GM12865 (cell line): ENCODE measurements at regions not wholly inside any gene's neighbourhood (a gene's known extent, or its start where the extent isn't known, plus 50 kb on each side); places are given as distances from the start of the nearest gene placed in this dataset.

Experiments used
- DNase-seq: peaks from one replicate; pipeline ENCODE4 v3.0.0; 2010; ENCODE audit warnings: low read depth
- H3K4me3 ChIP-seq: 2 replicates; pipeline ENCODE4 v1.5.1; 2011; ENCODE audit warnings: mild to moderate bottlenecking, low read depth, low read length, control low read depth
- CTCF ChIP-seq: IDR thresholded peaks from 2 replicates; pipeline ENCODE4 v1.5.1; 2011; ENCODE audit warnings: low read length, control low read depth, low read depth, inconsistent platforms; ENCODE audit not compliant: insufficient read depth; ENCODE audit errors: missing control alignments

- peak; percentile 29 for DNase-seq
- peak overlapping the region; percentile 17; the same call in 1 of the 2 replicates for H3K4me3 ChIP-seq
- no peak for TF ChIP-seq CTCF
Observed at GRCh38 chr2:144249035-144249637, 270.8 kb downstream of the ZEB2 start.

- H3K4me3 ChIP-seq, result peak overlapping the region; percentile 17; the same call in 1 of the 2 replicates
- no peak for TF ChIP-seq CTCF
- DNase-seq, result peak; percentile 12
Observed at GRCh38 chr2:144248350-144249034, 271.4 kb downstream of the ZEB2 start.

GRCh38 chr2:144244938-144245337 lies 275.0 kb downstream of the ZEB2 start:
- H3K4me3 ChIP-seq, result no peak overlapping the region
- TF ChIP-seq CTCF, result no peak
- DNase-seq, result no peak

- no peak for TF ChIP-seq CTCF
- no peak for DNase-seq
- no peak overlapping the region for H3K4me3 ChIP-seq
Observed at GRCh38 chr2:144242311-144242710, 277.6 kb downstream of the ZEB2 start.

- no peak overlapping the region for H3K4me3 ChIP-seq
- no peak for TF ChIP-seq CTCF
Observed at GRCh38 chr2:144241801-144242200, 278.1 kb downstream of the ZEB2 start.

GRCh38 chr2:144240656-144241339 lies 279.1 kb downstream of the ZEB2 start:
- peak; percentile 88 for DNase-seq
- H3K4me3 ChIP-seq, result peak overlapping the region; percentile 22; the same call in 1 of the 2 replicates
- no peak for TF ChIP-seq CTCF

More at GRCh38 chr2:144241801-144242200, 278.1 kb downstream of the ZEB2 start:
- peak; percentile 24 for DNase-seq

- DNase-seq, result no peak
- H3K4me3 ChIP-seq, result no peak overlapping the region
- TF ChIP-seq CTCF, result no peak
Observed at GRCh38 chr2:144239726-144240125, 280.2 kb downstream of the ZEB2 start.
